ENCODE measurements at regions not wholly inside any gene's neighbourhood (a gene's known extent, or its start where the extent isn't known, plus 50 kb on each side); places are given as distances from the start of the nearest gene placed in this dataset.

DNA sequence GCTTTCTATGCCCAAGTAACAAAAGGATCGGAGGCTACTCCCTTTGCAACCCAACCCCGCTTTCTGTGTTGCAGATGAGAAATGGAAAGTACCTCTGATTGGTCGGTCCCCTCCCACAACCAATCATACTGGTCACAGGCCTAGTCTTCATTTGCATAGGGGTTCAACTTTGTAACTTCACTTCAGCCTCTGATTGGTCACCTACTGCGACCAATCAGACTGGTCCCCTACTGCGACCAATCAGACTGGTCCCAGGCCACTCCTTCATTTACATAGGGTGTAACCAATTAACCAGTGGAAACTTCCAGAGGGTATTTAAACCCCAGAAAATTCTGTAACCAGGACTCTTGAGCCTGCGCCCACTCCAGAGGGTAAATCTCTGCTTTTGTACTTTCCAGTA is 906.4 kb upstream of the TMEM132C start:
- no peak for DNase-seq

DNA sequence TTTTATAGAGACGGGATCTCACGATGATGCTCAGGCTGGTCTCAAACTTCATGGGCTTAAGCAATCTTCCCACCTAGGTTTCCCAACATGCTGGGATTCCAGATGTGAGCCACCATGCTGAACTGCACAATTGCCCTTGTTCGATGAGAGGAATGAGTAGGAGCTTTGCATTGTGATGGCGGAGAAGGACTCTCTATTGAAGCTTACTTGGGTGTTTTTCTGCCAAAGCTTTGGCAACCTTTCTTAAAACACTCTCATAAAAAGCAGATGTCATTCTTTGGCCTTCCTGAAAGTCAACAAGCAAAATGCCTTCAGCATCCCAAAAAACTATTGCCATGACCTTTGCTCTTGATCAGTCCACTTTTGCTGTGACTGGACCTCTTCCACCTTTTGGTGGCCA is 904.8 kb upstream of the TMEM132C start:
- no peak for DNase-seq

DNA sequence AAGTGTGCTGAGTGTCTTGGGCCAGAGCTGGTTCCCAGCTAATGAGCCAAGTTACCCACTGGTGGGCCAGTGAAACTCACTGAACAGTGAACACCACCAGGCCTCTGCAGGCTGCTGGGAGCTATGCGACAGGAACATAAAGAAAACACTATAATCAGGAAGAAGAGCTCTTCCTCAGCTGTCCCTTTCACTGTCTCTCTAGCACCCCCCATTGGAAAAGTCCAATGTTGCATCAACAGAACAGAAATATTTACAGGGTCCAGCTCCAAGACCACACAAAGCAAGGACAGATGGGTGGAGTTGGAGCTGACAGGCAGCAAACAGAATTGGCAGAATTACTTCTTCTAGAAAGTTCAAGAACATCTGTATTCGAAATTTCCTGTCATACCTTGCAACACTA is 903.6 kb upstream of the TMEM132C start:
- DNase-seq, result no peak

DNA sequence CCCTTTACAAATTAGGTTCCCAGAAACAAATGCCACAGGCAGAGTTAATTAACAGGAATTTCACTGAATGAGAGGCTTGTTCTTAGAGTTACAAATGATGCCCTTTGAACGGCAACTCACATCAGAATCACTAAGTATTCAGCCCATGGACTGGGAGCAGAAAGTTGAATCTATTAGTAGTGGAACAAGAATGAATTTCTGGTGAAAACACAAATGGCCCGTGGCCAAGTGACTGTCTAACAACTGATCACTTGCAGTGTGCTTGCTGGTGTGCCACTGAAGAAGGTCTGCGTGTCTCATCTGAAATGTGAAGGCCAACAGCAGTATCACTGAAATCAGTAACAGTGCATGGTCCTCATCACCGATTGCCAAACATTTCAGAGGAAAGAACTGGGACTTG is 893.4 kb upstream of the TMEM132C start:
- DNase-seq, result no peak

DNA sequence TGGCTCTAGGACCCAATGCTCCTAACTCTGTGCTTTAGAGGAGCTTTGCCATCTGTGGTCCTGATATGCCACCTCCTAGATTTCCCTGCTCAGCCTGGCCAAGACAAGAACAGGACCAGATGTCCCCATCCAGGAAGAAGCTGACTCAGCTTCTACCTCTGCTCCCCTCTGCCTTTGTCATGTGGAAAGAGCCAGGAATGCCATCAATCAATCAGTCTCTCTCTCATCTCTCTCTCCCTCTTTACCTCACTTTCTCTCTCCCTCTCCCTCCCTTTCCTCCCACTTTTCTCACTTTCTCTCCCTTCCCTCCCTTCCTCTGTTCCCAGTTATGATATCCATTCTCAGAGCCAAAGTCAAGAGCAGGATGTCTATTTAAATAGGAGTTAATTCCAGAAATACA is 892.5 kb upstream of the TMEM132C start:
- DNase-seq, result no peak

DNA sequence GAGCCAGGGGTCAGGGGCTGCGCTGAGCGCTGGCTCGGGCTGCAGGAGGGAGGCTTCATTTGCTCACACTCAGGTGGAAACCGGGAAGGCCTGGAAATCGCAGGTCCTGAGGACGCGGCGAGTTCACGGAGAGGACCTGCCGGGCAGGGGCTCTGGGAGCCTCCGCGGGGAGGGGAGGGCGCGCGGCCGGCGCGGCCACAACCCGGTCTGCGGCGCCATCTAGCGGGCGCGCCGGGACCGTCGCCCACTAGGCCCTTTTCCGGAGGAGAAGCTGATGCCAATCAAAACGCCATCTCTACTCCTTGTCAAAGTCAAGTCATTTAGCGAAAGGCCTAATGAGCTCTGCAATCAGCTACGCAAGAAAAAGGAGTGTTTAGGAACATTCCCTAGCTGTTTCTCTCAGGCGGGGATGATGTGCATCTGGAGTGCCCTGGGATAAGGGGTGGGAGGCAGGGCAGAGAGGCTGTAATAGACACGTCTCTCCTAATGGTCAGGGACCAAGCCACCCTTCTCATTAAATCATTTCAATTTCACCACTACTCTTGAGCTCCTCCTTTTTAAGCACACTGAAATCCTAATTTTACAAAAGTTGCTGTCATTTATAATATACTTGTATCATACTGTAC is 885.8 kb upstream of the TMEM132C start:
- DNase-seq, result no peak

DNA sequence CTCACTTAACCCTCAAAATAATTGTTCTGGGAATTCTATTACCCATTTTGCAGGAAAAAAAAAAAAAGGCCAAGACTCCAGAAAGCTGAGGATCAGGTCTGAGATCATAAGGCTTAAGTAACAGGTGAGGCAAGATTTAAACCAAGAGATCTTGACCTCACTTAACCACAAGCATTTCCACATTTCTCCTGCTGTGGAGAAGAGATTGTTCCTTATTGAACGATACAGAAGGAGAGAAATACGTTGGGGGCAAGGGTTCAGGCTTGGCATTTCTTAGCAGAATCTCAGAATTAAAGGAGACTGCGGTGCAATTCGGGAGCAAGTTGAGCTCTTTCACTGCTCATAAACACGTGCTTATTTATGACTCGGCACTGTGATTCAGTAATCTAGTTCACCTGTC is 885.3 kb upstream of the TMEM132C start:
- no peak for DNase-seq

DNA sequence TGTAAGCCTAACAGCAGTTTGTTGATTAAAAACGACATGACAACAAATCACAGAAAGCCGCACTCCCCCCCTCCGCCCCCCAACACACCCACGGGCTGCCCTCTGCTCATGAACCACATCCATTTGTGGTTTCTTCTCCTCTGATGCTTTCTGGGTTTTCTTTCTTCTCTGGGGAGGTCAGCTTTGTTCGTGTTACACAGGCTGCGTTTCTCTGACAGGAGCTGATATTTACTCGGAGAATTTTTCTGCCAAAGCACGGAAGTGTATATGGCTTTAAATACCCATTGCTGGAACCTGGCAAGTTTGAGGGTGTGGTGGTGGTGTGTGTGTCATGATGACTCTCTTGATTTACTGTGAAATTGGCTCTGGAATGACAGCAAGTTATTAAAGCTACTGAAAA is 883.7 kb upstream of the TMEM132C start:
- no peak for DNase-seq

DNA sequence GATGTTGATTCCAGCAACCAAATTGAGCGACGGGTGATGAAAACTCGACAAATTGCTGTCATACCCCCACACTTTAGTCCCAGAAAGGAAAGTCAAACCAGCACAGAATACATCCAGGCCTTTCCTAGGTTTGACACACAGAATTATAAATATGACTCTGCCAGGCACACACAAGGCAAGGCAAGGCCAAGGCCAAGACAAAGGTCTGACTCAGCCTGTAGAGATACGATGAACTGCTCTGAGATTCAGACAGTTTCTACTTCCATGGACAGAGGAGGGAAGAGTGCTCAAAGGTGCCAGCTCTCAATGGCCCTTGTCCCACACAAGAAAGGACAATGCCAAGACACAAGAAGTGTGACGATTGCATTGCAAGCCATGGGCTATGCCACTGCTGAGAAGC is 880.2 kb upstream of the TMEM132C start:
- no peak for DNase-seq

DNA sequence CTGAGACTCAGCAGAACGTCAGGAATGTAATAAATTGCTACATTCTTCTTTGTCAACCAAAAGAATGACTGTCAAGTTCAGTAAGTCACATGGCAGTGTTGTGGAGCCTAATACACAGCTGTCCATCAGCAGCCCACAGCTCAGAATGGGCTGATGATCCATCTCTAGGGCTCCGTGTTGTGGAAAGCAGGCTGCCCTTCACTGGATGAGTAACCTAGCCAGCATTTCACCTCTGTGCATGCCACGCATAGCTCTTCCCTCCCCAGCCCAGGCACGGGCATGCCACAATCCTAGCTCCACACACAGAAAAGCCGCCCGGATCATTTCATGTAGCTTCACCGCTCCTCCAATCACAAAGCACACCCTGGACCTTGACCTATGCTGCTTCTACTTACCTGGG is 878.0 kb upstream of the TMEM132C start:
- DNase-seq, result no peak

DNA sequence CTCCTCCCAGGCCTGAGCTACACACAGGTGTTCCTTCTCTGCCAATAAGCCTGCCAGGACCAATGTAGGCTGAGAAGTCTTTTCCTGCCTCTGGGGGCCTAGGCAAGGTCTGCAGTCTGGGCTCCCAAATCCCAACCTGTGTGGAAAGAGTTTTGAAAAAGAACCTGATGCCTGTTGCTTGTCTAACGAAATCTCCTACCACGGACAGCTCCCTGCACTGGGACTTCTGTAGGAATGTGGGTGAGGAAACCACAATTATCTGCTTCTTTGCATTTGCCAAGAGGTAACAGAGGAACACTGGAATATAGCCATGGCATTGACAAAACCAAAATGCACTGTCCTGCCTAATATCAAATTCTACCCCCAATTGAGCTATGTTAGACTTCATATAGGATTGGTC is 877.0 kb upstream of the TMEM132C start:
- no peak for DNase-seq

DNA sequence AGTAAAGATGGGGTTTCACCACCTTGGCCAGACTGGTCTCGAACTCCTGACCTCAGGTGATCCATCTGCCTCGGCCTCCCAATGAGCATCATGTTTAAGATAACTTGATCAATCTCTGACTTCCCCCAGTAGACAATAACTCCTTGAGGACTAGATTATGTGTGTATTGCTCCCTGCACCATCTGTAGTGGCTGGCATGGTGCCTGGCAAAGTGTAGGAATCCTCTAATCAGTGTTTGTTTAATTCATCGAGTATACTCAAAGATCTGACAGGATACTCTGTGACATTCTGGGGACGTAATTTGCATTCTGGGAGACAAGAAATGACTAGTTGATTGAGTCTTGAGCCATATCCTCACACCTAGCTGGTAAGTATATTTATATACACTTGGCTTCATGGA is 873.5 kb upstream of the TMEM132C start:
- no peak for DNase-seq

DNA sequence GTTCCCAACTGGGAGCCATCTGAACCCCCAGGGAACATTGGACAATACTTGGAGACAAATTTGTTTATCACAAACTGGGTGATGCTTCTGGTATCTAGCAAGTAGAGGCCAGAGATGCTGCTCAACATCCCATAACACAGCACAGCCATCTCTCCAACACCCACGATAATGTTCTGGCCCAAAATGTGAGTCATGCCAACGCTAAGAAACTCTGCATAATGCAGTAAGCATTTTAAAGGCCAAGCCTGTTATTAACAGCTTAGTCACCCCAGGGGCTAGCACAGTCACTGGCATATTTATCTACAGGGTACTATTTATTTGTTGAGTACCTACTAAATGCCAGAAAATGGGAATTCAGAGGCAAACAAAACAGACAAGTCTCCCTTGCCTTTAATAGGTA is 873.1 kb upstream of the TMEM132C start:
- no peak for DNase-seq

DNA sequence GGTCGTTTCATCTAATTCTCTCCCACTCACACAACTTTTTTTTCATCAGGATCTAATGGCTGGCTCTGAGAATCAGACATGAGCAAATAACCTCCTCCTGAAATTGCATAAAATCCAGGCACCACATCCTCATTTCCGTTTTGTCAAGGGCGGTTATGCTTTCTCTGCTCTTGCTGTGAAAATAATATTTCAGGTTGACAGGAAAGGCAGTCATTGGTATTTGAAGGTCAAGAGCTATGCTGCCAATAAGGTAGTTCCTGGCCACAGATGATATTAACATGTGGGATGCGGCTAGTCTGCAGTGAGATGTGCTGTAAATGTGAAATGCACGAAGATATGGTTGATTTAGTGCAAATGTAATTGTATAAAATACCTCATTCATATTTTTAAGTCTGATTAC is 870.2 kb upstream of the TMEM132C start:
- DNase-seq, result no peak

DNA sequence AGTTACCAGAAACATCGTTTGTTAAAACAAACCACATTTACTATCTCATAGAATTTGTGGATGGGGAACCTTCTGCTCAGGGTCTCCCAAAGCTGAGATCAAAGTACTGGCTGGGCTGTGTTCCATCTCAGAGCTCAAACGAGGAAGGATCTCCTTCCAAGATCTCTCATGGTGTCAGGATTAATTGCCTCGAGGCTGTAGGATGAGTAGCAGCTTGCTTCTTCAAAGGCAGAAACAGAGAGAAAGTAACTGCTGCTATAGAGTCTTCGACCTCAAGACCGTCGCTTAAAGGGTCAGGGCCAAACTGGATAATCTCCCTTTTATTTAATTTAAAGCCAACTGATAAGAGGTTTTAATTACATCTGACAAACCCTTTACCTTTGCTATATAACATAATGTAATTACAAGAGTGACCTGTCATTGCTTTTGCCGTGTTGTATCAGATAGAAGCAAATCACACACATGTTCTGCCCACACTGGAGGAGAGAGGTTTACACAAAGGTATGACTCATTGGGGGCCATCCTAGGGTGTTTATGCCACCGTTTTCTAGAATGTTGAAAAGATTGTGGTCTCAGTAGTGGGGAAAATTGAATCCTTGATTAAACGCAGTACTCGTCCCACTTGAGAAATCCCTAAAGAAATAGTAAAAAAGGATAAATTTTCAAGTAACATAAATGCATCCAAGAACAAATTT is 868.8 kb upstream of the TMEM132C start:
- no peak for DNase-seq

DNA sequence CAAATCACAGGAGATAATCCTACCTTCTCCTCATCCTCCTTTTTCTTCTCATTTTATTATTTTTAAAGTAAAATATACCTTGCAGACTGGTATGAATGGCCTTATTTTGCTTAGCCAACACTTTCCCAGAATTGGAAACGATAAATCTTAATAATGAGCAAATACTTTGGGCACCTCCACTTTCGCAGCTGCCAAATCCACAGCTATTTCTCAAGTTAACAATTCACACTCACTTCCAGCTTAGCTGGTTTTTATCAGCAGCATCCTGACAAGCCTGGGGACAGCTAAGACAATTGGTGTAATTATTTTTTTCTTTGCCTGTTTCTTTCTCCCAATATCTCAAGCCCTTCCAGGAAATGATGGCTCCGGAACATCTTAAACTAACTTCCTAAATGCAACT is 867.5 kb upstream of the TMEM132C start:
- no peak for DNase-seq

DNA sequence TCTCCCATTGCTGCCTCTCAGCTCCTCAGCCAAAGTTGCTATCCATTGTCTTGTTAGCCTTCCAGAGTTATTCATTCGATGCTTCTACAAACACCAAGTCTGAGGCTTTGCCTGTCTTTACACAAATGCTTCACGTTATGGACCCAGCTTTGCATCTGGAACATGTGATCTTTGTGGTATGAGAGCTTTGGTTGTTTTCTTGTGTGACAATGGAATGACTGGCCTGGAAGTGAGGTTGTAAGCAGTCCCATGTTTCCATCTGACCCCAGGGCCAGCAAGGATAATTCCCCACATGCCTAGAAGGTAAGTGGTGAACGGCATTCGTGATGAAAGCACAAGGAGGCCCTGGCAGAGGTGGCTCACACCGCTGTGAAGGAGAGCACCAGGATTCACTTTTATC is 866.7 kb upstream of the TMEM132C start:
- DNase-seq, result no peak

DNA sequence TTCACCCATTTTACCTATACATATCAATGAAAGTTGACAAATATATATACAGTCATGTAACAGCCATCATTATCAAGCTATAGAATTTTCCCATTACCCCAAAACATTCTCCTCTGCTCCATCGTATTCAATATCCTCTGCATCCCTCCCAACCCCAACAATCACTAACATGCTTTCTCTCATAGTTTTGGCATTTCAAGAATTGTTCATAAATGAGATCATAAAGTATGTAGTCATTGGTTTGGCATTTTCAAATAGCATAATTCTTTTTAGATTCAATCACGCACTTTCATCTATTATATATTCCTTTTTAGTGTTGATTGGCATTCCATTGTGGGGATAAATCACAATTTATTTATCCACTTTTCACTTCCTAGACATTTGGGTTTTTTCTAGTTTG is 866.0 kb upstream of the TMEM132C start:
- DNase-seq, result no peak

DNA sequence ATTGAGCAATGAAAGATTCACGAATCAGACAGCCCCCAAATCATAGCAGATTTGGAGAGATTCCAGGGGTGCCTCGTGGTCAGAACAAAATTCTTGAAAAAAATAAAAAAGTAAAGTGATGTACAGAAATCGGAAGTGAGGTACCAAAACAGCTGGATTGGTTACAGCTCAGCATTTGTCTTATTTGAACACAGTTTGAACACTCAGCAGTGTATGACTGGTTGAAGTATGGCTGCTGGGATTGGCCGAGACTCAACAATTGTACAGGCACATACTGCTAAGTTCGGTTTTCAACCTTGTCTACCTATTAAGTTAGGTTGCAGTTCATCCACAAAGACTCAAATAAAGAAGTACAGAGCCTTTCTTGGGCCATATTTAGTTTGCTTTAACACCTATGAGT is 865.4 kb upstream of the TMEM132C start:
- no peak for DNase-seq

DNA sequence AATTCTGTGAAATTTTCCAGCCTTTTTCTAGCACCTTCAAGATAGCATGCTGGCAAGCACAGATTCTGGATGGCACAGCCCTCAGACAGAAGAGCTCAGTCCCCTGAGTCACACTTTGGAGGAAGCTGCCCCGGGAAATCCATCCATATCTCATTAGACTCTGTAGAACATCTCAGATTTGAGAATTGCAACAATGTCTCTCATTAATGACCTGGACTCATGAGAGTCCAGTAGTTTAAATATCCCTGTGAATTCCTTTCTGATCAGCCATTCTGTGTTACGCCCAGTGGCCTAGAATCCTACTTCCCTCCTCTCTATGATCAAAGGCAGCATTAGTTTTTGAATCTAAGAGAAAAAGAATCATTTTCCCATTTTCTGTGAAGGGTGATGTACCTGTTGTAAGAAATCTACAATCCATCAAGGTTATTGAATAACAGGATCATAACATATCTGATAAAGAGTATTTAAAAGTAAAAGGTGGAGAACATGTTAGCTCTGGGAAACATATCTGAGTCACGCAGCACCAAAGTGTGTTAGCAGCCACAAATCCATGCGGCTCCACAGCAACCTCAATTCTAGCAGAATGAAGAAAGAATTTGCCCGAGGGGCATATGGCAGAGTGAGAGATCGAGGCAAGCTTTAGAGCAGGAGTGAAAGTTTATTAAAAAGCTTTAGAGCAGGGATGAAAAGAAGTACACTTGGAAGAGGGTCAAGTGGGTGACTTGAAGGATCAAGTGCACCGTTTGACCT is 855.6 kb upstream of the TMEM132C start:
- no peak for DNase-seq

DNA sequence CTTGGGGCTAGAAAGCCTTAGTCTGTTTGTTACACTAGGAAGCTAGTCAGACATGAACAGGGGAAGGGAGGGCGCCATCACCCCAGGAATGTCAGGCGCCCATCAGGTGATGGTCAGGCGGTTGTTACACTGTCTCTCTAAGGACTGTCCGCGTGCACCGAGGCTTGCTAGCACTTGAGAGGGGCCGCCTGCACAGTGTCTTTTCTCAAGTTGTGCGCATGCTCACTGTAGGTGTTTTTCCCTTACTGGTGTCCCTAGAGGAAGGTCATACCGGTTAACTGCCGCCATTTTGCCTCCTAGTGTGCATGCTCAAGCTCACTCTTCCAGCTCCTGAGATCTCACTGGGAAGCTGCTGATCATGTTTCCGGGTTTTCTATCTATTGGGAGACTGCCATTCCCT is 855.0 kb upstream of the TMEM132C start:
- no peak for DNase-seq

DNA sequence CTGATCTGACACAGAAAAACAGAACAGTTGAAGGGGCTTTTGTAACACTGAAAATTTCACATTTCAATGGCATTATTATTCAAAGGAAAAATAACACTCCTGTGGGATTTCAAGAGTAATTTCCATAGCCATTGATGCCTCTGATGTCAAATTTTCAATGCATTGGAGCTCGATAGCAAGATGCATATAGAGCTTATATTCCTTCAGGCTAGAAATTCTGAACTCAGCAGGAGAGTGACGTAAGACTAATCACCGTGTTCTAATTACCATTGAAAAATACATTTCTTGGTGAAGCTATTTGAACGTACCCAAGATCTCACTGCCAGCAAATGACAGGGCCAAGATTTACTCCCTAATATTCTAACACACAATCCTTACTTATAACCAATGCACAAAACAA is 854.1 kb upstream of the TMEM132C start:
- DNase-seq, result no peak

DNA sequence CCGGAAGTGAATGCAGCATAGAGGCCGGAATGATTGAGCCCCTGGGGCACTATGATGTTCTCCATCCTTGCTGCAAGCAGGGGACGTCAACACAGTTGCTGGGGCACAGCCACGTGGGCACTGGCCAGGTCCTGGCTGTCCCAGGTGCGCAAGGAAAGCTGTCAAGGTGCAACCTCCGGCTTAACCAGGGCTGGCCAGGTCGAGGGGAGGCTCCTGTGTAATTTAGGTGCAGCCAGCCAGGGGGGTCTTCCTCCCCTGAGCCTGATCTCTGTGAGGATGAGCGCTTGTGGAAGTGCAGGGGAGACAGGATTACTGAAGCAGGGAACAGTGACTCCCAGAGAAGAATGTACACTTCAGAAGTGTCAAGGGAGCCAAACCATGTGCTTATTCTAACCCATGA is 852.8 kb upstream of the TMEM132C start:
- DNase-seq, result no peak

DNA sequence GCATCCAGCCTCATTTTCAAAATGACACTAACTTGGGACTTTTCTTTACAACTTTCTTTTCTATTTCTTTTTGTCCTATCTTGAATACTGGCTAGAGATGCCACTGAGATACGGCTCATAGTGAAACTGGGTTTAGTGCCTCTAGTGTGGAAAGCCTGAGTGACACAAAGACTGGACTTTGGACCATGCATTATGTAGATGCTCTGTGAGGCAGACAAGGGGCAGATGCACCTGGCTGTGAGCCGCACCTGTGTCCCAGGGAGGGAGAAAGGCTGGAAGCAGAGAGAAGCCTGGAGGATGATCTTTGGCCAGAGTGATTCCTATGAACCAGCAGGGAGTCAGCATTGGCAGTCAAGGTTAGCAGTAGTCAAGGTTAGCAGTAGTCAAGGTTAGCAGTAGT is 852.3 kb upstream of the TMEM132C start:
- no peak for DNase-seq

DNA sequence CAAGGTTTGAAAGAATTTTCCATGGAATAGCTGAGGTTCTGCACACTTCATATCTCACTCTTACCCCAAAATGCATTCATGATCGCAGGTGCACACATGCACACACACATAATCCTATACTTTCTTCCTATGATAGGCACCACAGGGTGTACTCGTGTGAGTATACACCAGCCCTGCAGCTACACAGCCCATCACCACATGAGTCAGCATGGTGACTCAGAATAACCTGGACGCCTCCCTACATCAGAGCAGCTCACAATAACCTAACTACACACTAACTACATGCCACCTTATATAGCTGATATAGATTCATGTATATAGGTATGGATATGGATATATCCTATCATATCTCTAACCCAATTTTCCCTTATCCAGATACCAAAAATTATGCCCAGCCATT is 850.2 kb upstream of the TMEM132C start:
- DNase-seq, result no peak

Data from activated CD4-positive, alpha-beta T cell treated with anti-CD3 and anti-CD28 coated beads, Interleukin-2, amount 50 U/mL, for 4 hours (primary cell).